Activated CD8-positive, alpha-beta memory T cell treated with anti-CD3 and anti-CD28 coated beads, Interleukin-2, amount 50 U/mL, for 24 hours (primary cell): ENCODE measurements at regions not wholly inside any gene's neighbourhood (a gene's known extent, or its start where the extent isn't known, plus 50 kb on each side); places are given as distances from the start of the nearest gene placed in this dataset.
"Not testable (repeated sequence)": the region's sequence is repeated elsewhere in the genome, so short reads cannot be mapped to it uniquely, and the experiment has no call there.

Source experiments
- DNase-seq: peaks from one replicate; pipeline ENCODE4 v3.0.0-alpha.2; 2020; ENCODE audit errors: extremely low read depth

DNA sequence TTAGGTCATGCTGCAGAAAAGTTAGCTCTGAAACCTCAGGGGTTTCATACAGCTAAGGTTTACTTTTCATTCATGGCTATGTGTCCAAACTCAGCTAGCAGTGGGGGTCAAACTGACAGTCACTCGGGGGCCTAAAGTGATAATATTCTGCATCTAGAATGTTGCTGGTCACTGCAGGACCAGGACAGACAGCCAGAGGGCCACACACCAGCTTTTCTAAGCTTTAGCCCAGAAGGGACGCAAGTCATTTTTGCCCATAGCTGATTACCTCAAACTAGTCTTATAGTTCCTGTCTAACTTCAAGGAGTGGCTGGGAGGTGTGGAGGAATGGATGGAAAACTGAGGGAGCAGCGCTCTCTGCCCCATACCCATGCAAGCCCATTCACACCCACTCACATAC lies 163.0 kb upstream of the NLRP1 start:
- no peak for DNase-seq

DNA sequence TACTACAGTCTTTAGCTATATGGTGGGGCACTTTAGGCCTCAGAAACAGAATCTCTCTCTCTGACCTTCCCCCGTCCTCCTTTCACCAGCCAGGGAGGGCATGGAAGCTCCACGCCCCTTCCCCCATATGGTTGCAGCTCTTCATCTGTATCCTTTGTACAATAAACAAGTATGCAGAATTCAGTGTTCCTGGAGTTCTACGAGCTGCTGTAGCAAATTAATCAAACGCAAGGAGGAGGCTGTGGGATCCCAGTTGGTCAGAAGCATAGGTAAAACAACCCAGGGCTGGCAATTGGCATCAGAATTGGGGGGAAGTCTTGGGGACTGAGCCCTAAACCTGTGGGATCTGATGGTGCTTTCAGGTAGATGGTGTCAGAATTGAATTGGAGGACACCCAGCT lies 163.7 kb upstream of the NLRP1 start:
- no peak for DNase-seq

- no peak for DNase-seq
Measured at GRCh38 chr17:5753421-5753820, 169.1 kb upstream of the NLRP1 start.

DNA sequence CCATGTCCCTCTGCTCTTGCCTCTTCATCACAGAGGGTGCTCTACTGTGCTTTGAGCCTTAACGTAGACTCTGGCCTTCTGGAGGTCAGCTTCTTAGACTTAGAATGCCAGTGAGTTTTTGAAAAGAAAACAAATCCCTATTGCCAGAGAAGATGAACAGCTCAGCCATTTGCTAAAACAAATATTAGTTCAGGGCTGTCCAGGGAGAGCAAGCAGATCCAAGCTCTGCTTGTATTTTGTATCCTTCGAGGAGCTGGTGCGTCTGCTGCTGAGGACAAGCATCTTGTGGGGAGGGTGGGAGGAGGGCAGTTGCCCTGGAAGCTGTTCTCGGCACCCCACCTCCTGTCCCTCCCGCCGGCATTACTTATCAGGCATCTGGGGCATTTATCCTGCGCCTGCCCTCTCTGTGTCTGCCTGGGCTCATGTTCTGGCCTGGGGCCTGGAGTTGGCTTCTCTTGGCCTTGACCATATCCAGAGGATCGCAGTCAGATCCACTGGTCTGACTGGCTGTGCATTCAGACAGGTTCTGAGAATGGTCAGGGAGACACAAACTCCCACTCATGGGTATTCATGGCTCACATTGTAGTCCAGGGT lies 173.1 kb upstream of the NLRP1 start:
- DNase-seq: no peak

DNA sequence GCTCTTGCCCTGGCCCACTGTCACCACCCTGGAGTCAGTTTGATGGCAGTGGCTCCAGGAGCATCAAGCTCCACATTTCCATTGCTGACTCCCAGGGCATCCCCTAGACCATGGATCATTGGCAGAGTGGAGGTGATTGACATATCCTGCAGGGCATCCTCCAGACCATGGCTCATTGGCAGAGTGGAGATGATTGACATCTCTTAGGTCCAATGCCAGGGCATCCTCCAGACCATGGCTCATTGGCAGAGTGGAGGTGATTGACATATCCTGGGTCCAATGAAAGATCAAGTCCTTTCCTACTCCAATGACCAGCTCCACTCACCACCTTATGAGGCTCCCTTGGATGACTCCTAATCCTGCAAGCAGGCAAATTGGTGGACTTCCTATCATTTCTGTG lies 174.3 kb upstream of the NLRP1 start:
- DNase-seq: no peak

GRCh38 chr17:5759501-5759925 lies 175.2 kb upstream of the NLRP1 start:
- no peak for DNase-seq

- DNase-seq: no peak
Measured at GRCh38 chr17:5762191-5762590, 177.9 kb upstream of the NLRP1 start.

DNA sequence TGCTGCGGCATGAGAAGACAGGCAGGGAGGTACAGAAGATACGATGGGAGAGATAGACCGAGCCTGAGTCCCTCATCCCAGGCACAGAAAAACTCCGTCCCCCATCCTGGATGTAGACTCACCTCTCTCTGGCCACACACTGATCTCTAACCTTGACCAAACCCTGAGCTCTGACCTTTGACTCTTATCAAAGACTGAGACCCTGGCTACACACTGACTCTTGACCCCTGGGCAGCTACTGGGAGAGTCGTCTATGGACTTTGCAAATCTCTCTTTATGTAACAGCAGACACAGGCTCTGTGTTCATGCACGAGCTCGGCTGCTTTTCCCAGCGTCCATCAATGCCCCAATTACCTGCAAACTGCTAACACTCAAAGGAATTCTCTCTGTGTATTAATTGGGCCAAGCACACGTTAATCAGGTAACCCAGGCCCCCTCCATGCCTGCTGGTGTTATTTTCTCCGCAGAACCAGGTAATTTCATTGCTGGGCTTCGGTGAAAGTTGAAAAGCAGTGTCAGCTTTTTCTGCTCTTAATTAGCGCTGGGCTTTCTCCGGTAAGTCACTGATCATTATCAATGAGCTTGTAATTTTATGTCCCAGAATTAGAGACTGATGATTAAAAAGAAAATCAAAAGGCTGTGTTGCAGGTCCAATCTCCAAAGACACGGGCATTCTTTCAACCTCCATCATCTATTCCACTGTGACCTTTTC lies 179.4 kb upstream of the NLRP1 start:
- no peak for DNase-seq

- no peak for DNase-seq
Measured at GRCh38 chr17:5769593-5770354, 185.5 kb upstream of the NLRP1 start.

DNA sequence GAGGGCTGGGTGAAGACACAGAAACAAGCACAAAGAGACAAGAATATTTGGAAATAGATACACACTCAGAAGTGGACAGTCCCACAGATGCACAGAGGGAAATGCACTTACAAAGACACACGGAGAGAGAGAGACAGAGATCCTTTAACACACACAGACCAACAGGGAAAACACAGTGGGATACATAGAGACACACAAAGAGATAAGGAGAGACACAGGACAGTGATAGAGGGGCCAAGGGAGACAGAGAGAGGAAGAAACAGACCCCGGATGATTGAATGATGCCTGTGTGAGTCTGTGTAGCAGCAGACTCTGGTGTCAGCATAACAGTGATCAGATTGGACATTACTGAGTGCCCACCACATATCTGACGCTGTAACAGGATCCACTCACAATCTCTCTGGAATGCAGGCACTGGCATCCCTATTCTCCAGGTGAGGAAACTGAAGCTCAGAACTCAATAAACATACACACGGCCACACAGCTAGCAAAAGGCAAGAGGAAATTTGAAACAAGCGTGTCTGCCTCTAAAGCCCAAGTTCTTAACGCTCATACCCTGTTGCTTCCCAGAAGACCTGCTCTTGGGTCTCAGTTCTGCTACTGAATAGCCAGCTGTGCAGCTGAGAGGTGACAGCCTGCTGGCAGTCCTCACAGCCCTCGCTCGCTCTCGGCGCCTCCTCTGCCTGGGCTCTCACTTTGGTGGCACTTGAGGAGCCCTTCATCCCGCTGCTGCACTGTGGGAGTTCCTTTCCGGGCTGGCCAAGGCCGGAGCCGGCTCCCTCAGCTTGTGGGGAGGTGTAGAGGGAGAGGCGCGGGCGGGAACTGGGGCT lies 186.3 kb upstream of the NLRP1 start:
- no peak for DNase-seq

- not testable (repeated sequence) for DNase-seq
Measured at GRCh38 chr17:5771271-5771577, 186.9 kb upstream of the NLRP1 start.

GRCh38 chr17:5772017-5772416 lies 187.7 kb upstream of the NLRP1 start:
- DNase-seq: not testable (repeated sequence)

GRCh38 chr17:5772720-5773119 lies 188.4 kb upstream of the NLRP1 start:
- no peak for DNase-seq

GRCh38 chr17:5773816-5774360 lies 189.6 kb upstream of the NLRP1 start:
- no peak for DNase-seq

GRCh38 chr17:5775098-5775497 lies 190.8 kb upstream of the NLRP1 start:
- no peak for DNase-seq

DNA sequence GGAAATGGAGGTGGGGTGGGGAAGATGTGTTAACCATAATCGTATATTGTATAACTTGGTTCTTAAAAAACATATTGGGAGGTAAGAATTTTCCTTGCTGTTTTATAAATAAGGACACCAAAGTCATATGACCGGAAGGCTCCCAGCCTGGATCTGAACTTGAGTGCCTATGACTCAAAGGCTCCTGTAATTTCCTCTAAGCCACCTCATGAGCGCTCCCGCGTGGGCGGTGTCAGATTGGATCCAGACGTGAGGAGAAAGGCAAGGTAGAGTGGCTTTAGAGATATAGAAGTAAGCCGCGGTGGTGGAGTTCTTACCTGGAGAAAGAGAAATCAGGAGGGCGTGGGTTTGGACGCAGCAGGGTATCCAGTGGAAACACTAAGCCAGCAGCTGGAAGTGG lies 196.2 kb upstream of the NLRP1 start:
- DNase-seq: no peak

- DNase-seq: no peak
Measured at GRCh38 chr17:5781236-5781927, 197.1 kb upstream of the NLRP1 start.

- no peak for DNase-seq
Measured at GRCh38 chr17:5783269-5783668, 199.0 kb upstream of the NLRP1 start.

GRCh38 chr17:5783851-5784250 lies 199.5 kb upstream of the NLRP1 start:
- no peak for DNase-seq

- no peak for DNase-seq
Measured at GRCh38 chr17:5784791-5785190, 200.5 kb upstream of the NLRP1 start.

- DNase-seq: no peak
Measured at GRCh38 chr17:5785338-5785737, 201.0 kb upstream of the NLRP1 start.
